ENCODE measurements at regions not wholly inside any gene's neighbourhood (a gene's known extent, or its start where the extent isn't known, plus 50 kb on each side); places are given as distances from the start of the nearest gene placed in this dataset.

- Histone ChIP-seq H3K4me1 (no peaks in the 10 kb centered on the region), H3K27ac (no peak overlapping the region), H3K27me3 (no peaks in the 10 kb centered on the region), H3K9me3 (no peaks in the 10 kb centered on the region), H3K36me3 (no peaks in the 10 kb centered on the region), H3K4me3 (no peak overlapping the region)
- ATAC-seq: no peak
- WGBS, 2 donors (ENCODE audit: low coverage in 1 of 2): 78 to 100% methylated on average over 2 to 5 of the region's 5 CpGs
- TF ChIP-seq POLR2A (IDR thresholded peaks at IDR 0.05) (no peak), POLR2AphosphoS5 (IDR thresholded peaks at IDR 0.05) (no peak), EP300 (IDR thresholded peaks at IDR 0.05) (no peak), CTCF (IDR thresholded peaks at IDR 0.05) (no peak)
Observed at GRCh38 chr15:69609776-69610175, 157.2 kb downstream of the RPLP1 start.

- Histone ChIP-seq H3K27ac (no peak overlapping the region), H3K4me3 (no peak overlapping the region), H3K27me3 (no peaks in the 10 kb centered on the region), H3K9me3 (no peaks in the 10 kb centered on the region), H3K36me3 (no peaks in the 10 kb centered on the region), H3K4me1 (no peaks in the 10 kb centered on the region)
- TF ChIP-seq POLR2AphosphoS5 (IDR thresholded peaks at IDR 0.05) (no peak), POLR2A (IDR thresholded peaks at IDR 0.05) (no peak), EP300 (IDR thresholded peaks at IDR 0.05) (no peak), CTCF (IDR thresholded peaks at IDR 0.05) (no peak)
- no peak for ATAC-seq
Observed at GRCh38 chr15:69610277-69610676, 157.7 kb downstream of the RPLP1 start.

GRCh38 chr15:69610858-69611257 is 158.2 kb downstream of the RPLP1 start:
- Histone ChIP-seq H3K9me3 (no peaks in the 10 kb centered on the region), H3K27ac (no peak overlapping the region), H3K4me3 (no peak overlapping the region), H3K36me3 (no peaks in the 10 kb centered on the region), H3K27me3 (no peaks in the 10 kb centered on the region), H3K4me1 (no peaks in the 10 kb centered on the region)
- WGBS, 2 donors (ENCODE audit: low coverage in 1 of 2): 88 to 93% methylated on average over 3 to 4 of the region's 5 CpGs
- no peak for ATAC-seq
- no peak for TF ChIP-seq POLR2A (IDR thresholded peaks at IDR 0.05)
- TF ChIP-seq CTCF (IDR thresholded peaks at IDR 0.05): no peak
- TF ChIP-seq EP300 (IDR thresholded peaks at IDR 0.05): no peak
- TF ChIP-seq POLR2AphosphoS5 (IDR thresholded peaks at IDR 0.05): no peak

- Histone ChIP-seq H3K4me1 (no peaks in the 10 kb centered on the region), H3K36me3 (no peaks in the 10 kb centered on the region), H3K27ac (no peak overlapping the region), H3K9me3 (no peaks in the 10 kb centered on the region), H3K27me3 (no peaks in the 10 kb centered on the region), H3K4me3 (no peak overlapping the region)
- TF ChIP-seq POLR2A (IDR thresholded peaks at IDR 0.05) (no peak), CTCF (IDR thresholded peaks at IDR 0.05) (no peak), EP300 (IDR thresholded peaks at IDR 0.05) (no peak), POLR2AphosphoS5 (IDR thresholded peaks at IDR 0.05) (no peak)
- 92% methylated on average over 2 of the region's 2 CpGs; no CpG with 5 or more reads in 1 of the 2 donors for WGBS, 2 donors (ENCODE audit: low coverage in 1 of 2)
- no peak for ATAC-seq
Observed at GRCh38 chr15:69612112-69612511, 159.5 kb downstream of the RPLP1 start.

GRCh38 chr15:69613182-69613581 is 160.6 kb downstream of the RPLP1 start:
- TF ChIP-seq CTCF (IDR thresholded peaks at IDR 0.05) (no peak), POLR2A (IDR thresholded peaks at IDR 0.05) (no peak), EP300 (IDR thresholded peaks at IDR 0.05) (no peak), POLR2AphosphoS5 (IDR thresholded peaks at IDR 0.05) (no peak)
- no peak overlapping the region for H3K27ac ChIP-seq
- H3K36me3 ChIP-seq: no peaks in the 10 kb centered on the region
- no peaks in the 10 kb centered on the region for H3K27me3 ChIP-seq
- 66 to 68% methylated on average over 6 of the region's 6 CpGs for WGBS, 2 donors (ENCODE audit: low coverage in 1 of 2)
- H3K9me3 ChIP-seq: no peaks in the 10 kb centered on the region
- H3K4me3 ChIP-seq: no peak overlapping the region
- no peaks in the 10 kb centered on the region for H3K4me1 ChIP-seq
- no peak for ATAC-seq

Measured in gastroesophageal sphincter (tissue), 4 donors.